ENCODE measurements at regions not wholly inside any gene's neighbourhood (a gene's known extent, or its start where the extent isn't known, plus 50 kb on each side); places are given as distances from the start of the nearest gene placed in this dataset.

GRCh38 chr4:156073976-156074375 lies 120.3 kb upstream of the CTSO start:
- TF ChIP-seq RAD21 (IDR thresholded peaks at IDR 0.05; ENCODE audit: low read depth) (no peak), TAF1 (IDR thresholded peaks at IDR 0.05; ENCODE audit: low read depth) (no peak), EP300 (IDR thresholded peaks at IDR 0.05; ENCODE audit: borderline replicate concordance) (no peak), REST (IDR thresholded peaks at IDR 0.05; ENCODE audit: low read depth) (no peak), ZBTB7A (IDR thresholded peaks at IDR 0.05; ENCODE audit: low read depth) (no peak), NFIC (IDR thresholded peaks at IDR 0.05) (no peak), CREB1 (IDR thresholded peaks at IDR 0.05; ENCODE audit: low read depth) (no peak), FOXM1 (IDR thresholded peaks at IDR 0.05; ENCODE audit: borderline replicate concordance, low read depth) (no peak), TEAD4 (IDR thresholded peaks at IDR 0.05) (no peak), TCF12 (IDR thresholded peaks at IDR 0.05; ENCODE audit: low read depth) (no peak)

Data from Ishikawa (cell line).